K562 (cell line): ENCODE measurements at regions not wholly inside any gene's neighbourhood (a gene's known extent, or its start where the extent isn't known, plus 50 kb on each side); places are given as distances from the start of the nearest gene placed in this dataset.

Experiments
- ATAC-seq: fragments of 200-7000 bp; cut with Tn5 transposase; 3 replicates; pipeline ENCODE4 v1.9.1; 2020; ENCODE audit warnings: moderate library complexity
- BruUV-seq: library from RNA; stranded (reverse); fragments of 400-500 nt; replicated peaks from 2 replicates; lab custom pipeline; 2021; lab: Mats Ljungman, UMichigan
- CTCF ChIA-PET: fragments of 300-600 bp; formaldehyde crosslinking; extraction: SDS; loops from one replicate; lab custom pipeline; 2021; ENCODE audit warnings: low intra/inter-chr PET ratio; lab: Yijun Ruan, JAX
- POLR2A ChIA-PET: fragments of 300-600, 350-650 bp; sonication (Branson Sonifier 250); formaldehyde crosslinking; extraction: SDS; loops from one replicate; lab custom pipeline; 2021; ENCODE audit warnings: antibody characterized with exemption, inconsistent platforms; lab: Yijun Ruan, JAX
- DNase-seq, 4 experiments: peaks; one replicate each; pipeline versions ENCODE4 v3.0.0 to v3.0.0-alpha.2; 2011 to 2018; ENCODE audit warnings: low spot score in 3 of 4, mixed read lengths in 3 of 4; ENCODE audit errors: extremely low read depth in 1 of 4
- FAIRE-seq: peaks from 2 replicates; lab custom pipeline; 2011; peaks lifted over from hg19 to GRCh38; lab: Jason Lieb, UNC
- H2AFZ ChIP-seq: 2 replicates; pipeline ENCODE4 v1.6.0; 2011; ENCODE audit warnings: low read depth, low read length, control low read depth, inconsistent platforms
- H3K27ac ChIP-seq: fragments of 200-600 bp; 3 replicates; pipeline ENCODE4 v1.8.0; 2011; ENCODE audit warnings: low read depth, mild to moderate bottlenecking, control low read depth, inconsistent platforms, low read length, moderate library complexity, mixed read lengths; ENCODE audit errors: extremely low read depth
- H3K27me3 ChIP-seq, 2 experiments: fragments of 300-600 bp in 1 of 2; 2 replicates in 1 of 2; 3 replicates in 1 of 2; pipeline versions ENCODE4 v1.6.0 to v1.8.0; 2011; ENCODE audit warnings: inconsistent platforms in 2 of 2, low read length in 2 of 2, mild to moderate bottlenecking in 1 of 2, mixed read lengths in 1 of 2, moderate library complexity in 1 of 2; ENCODE audit not compliant: control insufficient read depth in 2 of 2, insufficient read depth in 2 of 2
- H3K36me3 ChIP-seq: fragments of 300-600 bp; 3 replicates; pipeline ENCODE4 v1.8.0; 2011; ENCODE audit warnings: mild to moderate bottlenecking, low read length, inconsistent platforms; ENCODE audit not compliant: control insufficient read depth, insufficient read depth
- H3K4me1 ChIP-seq, 2 experiments: fragments of 200-600 bp in 1 of 2; replicated peaks in 1 of 2; 2 replicates in 1 of 2; 3 replicates in 1 of 2; pipeline versions ENCODE4 v1.5.1 to v1.8.0; 2011; ENCODE audit warnings: inconsistent platforms in 2 of 2, low read length in 2 of 2, mild to moderate bottlenecking in 1 of 2, mixed read lengths in 1 of 2, moderate library complexity in 1 of 2; ENCODE audit not compliant: control insufficient read depth in 2 of 2, insufficient read depth in 2 of 2
- H3K4me2 ChIP-seq: 2 replicates; pipeline ENCODE4 v1.6.1; 2011; ENCODE audit warnings: low read length, control low read depth, inconsistent platforms, mixed read lengths; ENCODE audit not compliant: insufficient read depth
- H3K4me3 ChIP-seq: fragments of 200-600 bp; sonication (generic), shearing (Covaris generic); 2 replicates; pipeline ENCODE4 v1.5.1; 2016; ENCODE audit warnings: control low read depth, inconsistent platforms
- H3K79me2 ChIP-seq: fragments of 200-600 bp; 3 replicates; pipeline ENCODE4 v1.8.0; 2011; ENCODE audit warnings: low read length, inconsistent platforms; ENCODE audit not compliant: control insufficient read depth, insufficient read depth
- H3K9ac ChIP-seq, 2 experiments: 2 replicates each; pipeline versions ENCODE4 v1.6.0 to v1.6.1; 2011; ENCODE audit warnings: low read depth in 2 of 2, low read length in 2 of 2, control low read depth in 1 of 2, inconsistent platforms in 1 of 2, mild to moderate bottlenecking in 1 of 2, mixed read lengths in 1 of 2; ENCODE audit not compliant: insufficient read depth in 1 of 2
- H3K9me1 ChIP-seq: one replicate; pipeline ENCODE4 v1.6.0; 2011; ENCODE audit warnings: inconsistent platforms, mild to moderate bottlenecking, low read length, moderate library complexity; ENCODE audit not compliant: control insufficient read depth, insufficient read depth
- H3K9me3 ChIP-seq: replicated peaks from 2 replicates; pipeline ENCODE4 v1.5.1; 2011; ENCODE audit warnings: low read depth, low read length, inconsistent platforms; ENCODE audit not compliant: control insufficient read depth, insufficient read depth
- H4K20me1 ChIP-seq: replicated peaks from 2 replicates; pipeline ENCODE4 v1.6.1; 2011; ENCODE audit warnings: low read length, inconsistent platforms, mixed read lengths; ENCODE audit not compliant: control insufficient read depth, insufficient read depth
- NCOR1 ChIP-seq: fragments of 450-650 bp; IDR thresholded peaks from 2 replicates; pipeline ENCODE4 v1.6.1; 2016; ENCODE audit warnings: mild to moderate bottlenecking, moderate library complexity
- PML ChIP-seq: IDR thresholded peaks from 2 replicates; pipeline ENCODE4 v1.6.1; 2012; ENCODE audit warnings: low read length, inconsistent platforms
- ZNF165 ChIP-seq: fragments of 250-450 bp; sonication (Bioruptor Pico); IDR thresholded peaks from 2 replicates; pipeline ENCODE4 v1.4.0; 2020; ENCODE audit warnings: borderline replicate concordance
- ZNF586 ChIP-seq: fragments of 450-650 bp; formaldehyde crosslinking; conservative IDR thresholded peaks from 2 replicates; pipeline ENCODE4 v1.4.0; 2020; ENCODE audit warnings: mild to moderate bottlenecking, moderate library complexity
- WGBS: fragments of 100-300 bp; shearing (Covaris generic); methylation state at CpG from one replicate; pipeline ENCODE4 v1.1.6; 2016; ENCODE audit warnings: low coverage, mixed read lengths; ENCODE audit not compliant: insufficient coverage; ENCODE audit errors: missing lambda C conversion rate; 5-methylcytosine and 5-hydroxymethylcytosine counted together
- in situ Hi-C: fragments of 300-500 bp; cut with MboI; formaldehyde crosslinking; loops from 4 replicates; pipeline ENCODE4 v1.15.0; 2018; ENCODE audit warnings: inconsistent platforms, mixed read lengths
- intact Hi-C: fragments of 100-400 bp; cut with micrococcal nuclease; formaldehyde crosslinking; loops from 2 replicates; pipeline ENCODE4 v1.14.2; 2022
- TF ChIP-seq, protein P1 (sequence below), 2 experiments: IDR thresholded peaks; 2 replicates each; pipeline ENCODE4 v1.6.1; 2011; ENCODE audit warnings: borderline replicate concordance in 1 of 2, control low read depth in 1 of 2, low read depth in 1 of 2, low read length in 1 of 2, mild to moderate bottlenecking in 1 of 2, mixed read lengths in 1 of 2, moderate library complexity in 1 of 2; ENCODE audit not compliant: insufficient read depth in 1 of 2, insufficient read length in 1 of 2, poor library complexity in 1 of 2, severe bottlenecking in 1 of 2; ENCODE audit errors: extremely low read depth in 1 of 2
- TF ChIP-seq, protein P2 (sequence below): sonication (generic); formaldehyde crosslinking; IDR thresholded peaks from 2 replicates; pipeline ENCODE4 v1.8.0; 2023; ENCODE audit warnings: mild to moderate bottlenecking, missing genetic modification reagents

DNA sequence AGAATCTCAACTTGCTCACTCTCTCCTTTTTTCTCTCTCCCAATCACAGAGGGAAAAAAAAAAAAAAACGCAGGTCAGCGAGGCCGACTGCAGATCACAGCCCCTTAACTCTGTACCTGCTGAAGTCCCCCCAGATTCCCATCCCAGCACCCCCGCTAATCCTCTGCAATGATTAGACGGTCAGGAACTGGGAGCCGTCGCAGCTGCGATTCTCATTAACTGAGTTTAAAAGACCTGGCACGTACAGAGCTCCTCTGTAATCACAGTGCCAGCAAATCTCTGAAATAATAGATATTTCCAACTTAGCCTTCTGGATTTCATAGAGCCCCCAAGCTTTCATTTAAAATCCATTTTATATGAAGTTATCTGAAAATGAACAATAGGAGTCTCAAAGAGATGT, 84.4 kb downstream of the ANKRD60 start:
- POLR2A ChIA-PET = interaction anchor here (0.9 kb wide), 1 partner anchor 14 kb away, joined by 3 read pairs; no protein-coding TSS in a partner anchor
- Histone ChIP-seq H3K4me1 (no peaks in the 10 kb centered on the region), H3K4me2 (no peak overlapping the region), H2AFZ (no peak overlapping the region), H3K9me1 (no peaks in the 10 kb centered on the region), H3K36me3 (no peaks in the 10 kb centered on the region), H4K20me1 (no peaks in the 10 kb centered on the region), H3K79me2 (no peaks in the 10 kb centered on the region), H3K9me3 (no peaks in the 10 kb centered on the region), H3K4me3 (no peak overlapping the region), H3K27me3 (peaks cover 0 to 23% of the 10 kb centered on the region in 2 experiments; a peak in 1 of 5 replicates), H3K27ac (no peak overlapping the region), H3K9ac (no peak overlapping the region)
- in situ Hi-C loops (no loop called here), intact Hi-C loops (no loop called here)
- DNase-seq (no peak), FAIRE-seq (no peak), ATAC-seq (no peak)
- 0% methylated on average over 6 of the region's 9 CpGs for WGBS
- CTCF ChIA-PET = no interaction called here
- TF ChIP-seq ZNF165 = no peak
- TF ChIP-seq, protein P1, sequence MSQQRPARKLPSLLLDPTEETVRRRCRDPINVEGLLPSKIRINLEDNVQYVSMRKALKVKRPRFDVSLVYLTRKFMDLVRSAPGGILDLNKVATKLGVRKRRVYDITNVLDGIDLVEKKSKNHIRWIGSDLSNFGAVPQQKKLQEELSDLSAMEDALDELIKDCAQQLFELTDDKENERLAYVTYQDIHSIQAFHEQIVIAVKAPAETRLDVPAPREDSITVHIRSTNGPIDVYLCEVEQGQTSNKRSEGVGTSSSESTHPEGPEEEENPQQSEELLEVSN (IDR thresholded peaks at IDR 0.05; ENCODE audit: borderline replicate concordance in 1 of 2, extremely low read depth in 1 of 2, insufficient read depth in 1 of 2, insufficient read length in 1 of 2, low read depth in 1 of 2, low read length in 1 of 2, poor library complexity in 1 of 2, severe bottlenecking in 1 of 2) = no peak
- TF ChIP-seq PML = no peak
- no peak for TF ChIP-seq NCOR1
- TF ChIP-seq, protein P2, sequence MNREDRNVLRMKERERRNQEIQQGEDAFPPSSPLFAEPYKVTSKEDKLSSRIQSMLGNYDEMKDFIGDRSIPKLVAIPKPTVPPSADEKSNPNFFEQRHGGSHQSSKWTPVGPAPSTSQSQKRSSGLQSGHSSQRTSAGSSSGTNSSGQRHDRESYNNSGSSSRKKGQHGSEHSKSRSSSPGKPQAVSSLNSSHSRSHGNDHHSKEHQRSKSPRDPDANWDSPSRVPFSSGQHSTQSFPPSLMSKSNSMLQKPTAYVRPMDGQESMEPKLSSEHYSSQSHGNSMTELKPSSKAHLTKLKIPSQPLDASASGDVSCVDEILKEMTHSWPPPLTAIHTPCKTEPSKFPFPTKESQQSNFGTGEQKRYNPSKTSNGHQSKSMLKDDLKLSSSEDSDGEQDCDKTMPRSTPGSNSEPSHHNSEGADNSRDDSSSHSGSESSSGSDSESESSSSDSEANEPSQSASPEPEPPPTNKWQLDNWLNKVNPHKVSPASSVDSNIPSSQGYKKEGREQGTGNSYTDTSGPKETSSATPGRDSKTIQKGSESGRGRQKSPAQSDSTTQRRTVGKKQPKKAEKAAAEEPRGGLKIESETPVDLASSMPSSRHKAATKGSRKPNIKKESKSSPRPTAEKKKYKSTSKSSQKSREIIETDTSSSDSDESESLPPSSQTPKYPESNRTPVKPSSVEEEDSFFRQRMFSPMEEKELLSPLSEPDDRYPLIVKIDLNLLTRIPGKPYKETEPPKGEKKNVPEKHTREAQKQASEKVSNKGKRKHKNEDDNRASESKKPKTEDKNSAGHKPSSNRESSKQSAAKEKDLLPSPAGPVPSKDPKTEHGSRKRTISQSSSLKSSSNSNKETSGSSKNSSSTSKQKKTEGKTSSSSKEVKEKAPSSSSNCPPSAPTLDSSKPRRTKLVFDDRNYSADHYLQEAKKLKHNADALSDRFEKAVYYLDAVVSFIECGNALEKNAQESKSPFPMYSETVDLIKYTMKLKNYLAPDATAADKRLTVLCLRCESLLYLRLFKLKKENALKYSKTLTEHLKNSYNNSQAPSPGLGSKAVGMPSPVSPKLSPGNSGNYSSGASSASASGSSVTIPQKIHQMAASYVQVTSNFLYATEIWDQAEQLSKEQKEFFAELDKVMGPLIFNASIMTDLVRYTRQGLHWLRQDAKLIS = no peak
- no peak for TF ChIP-seq ZNF586 (CRISPR knock-in tag)
- no TSS peak for BruUV-seq
